ENCODE measurements at regions not wholly inside any gene's neighbourhood (a gene's known extent, or its start where the extent isn't known, plus 50 kb on each side); places are given as distances from the start of the nearest gene placed in this dataset.

DNA sequence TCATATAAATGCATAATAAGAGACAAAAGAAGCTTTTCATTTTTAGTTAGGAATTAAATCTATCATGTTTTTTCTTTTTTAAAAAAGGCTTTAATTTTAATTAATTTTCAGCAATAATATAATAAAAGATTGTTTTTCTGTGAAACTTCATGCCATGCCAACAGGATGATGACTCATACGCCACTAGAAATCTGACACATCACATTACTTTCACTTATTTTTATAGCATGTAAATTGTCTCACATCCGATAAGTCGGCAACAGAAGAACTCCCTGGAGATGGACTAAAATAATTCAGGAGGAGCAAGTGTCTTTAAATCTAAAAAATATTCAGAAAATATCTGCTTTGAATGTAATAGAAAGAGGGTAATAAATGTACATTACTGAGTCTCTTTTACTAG is 1024.2 kb upstream of the ACVR2A start:
- Histone ChIP-seq H3K36me3 (ENCODE audit: control insufficient read depth, insufficient read depth, low read length) (no peaks in the 10 kb centered on the region), H3K4me3 (ENCODE audit: low read length) (no peak overlapping the region), H3K9ac (ENCODE audit: low read length) (no peak overlapping the region), H3K27me3 (ENCODE audit: control insufficient read depth, insufficient read depth, low read length) (no peaks in the 10 kb centered on the region), H3K4me1 (ENCODE audit: control insufficient read depth, insufficient read depth, low read length) (no peaks in the 10 kb centered on the region), H3K27ac (ENCODE audit: low read depth, low read length) (no peak overlapping the region)

DNA sequence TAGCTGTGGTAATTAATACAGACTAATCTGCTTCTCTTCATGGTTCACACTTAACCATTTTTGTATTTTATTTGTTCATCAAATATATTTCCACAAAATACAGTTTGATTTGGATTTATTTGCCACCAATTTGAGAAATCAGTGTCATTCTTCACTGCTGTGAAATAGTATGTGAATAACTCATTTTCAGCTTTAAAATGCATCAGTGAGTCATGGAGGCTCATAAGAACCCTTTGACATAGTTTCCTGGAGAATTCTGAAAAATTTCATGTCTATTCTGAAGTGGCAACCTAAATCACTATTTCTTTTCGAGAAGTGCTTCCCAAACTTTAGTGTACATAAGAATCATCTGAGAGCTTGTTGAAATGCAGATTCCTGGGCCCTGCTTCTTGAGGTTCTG is 1026.7 kb upstream of the ACVR2A start:
- H3K36me3 ChIP-seq (ENCODE audit: control insufficient read depth, insufficient read depth, low read length), result no peaks in the 10 kb centered on the region
- H3K27me3 ChIP-seq (ENCODE audit: control insufficient read depth, insufficient read depth, low read length), result no peaks in the 10 kb centered on the region
- no peak overlapping the region for H3K9ac ChIP-seq (ENCODE audit: low read length)
- no peak overlapping the region for H3K27ac ChIP-seq (ENCODE audit: low read depth, low read length)
- H3K4me3 ChIP-seq (ENCODE audit: low read length), result no peak overlapping the region
- no peaks in the 10 kb centered on the region for H3K4me1 ChIP-seq (ENCODE audit: control insufficient read depth, insufficient read depth, low read length)

- H3K36me3 ChIP-seq (ENCODE audit: control insufficient read depth, insufficient read depth, low read length), result no peaks in the 10 kb centered on the region
- no peak overlapping the region for H3K9ac ChIP-seq (ENCODE audit: low read length)
- H3K27me3 ChIP-seq (ENCODE audit: control insufficient read depth, insufficient read depth, low read length), result no peaks in the 10 kb centered on the region
- no peak overlapping the region for H3K4me3 ChIP-seq (ENCODE audit: low read length)
- H3K4me1 ChIP-seq (ENCODE audit: control insufficient read depth, insufficient read depth, low read length), result no peaks in the 10 kb centered on the region
- no peak overlapping the region for H3K27ac ChIP-seq (ENCODE audit: low read depth, low read length)
Observed at GRCh38 chr2:146817613-146818012, 1027.2 kb upstream of the ACVR2A start.

DNA sequence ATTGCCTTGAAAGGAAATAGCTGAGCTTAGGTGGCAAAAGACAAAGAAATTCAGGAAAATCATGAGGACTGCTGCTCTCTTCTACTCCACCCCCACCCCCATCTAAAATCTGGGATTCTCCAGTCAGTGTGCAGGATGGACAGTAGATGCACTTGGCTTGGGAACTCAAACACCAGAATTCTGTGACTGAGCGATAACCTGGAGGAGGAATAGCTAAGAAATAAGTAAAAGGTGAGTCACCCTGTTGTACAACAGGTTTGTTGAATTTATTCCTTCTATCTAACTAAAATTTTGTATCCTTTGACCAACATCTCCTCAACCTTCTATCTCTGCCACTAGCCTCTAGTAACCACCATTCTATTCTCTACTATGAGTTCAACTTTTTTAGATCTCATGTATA is 1029.9 kb upstream of the ACVR2A start:
- Histone ChIP-seq H3K4me1 (ENCODE audit: control insufficient read depth, insufficient read depth, low read length) (no peaks in the 10 kb centered on the region), H3K9ac (ENCODE audit: low read length) (no peak overlapping the region), H3K27ac (ENCODE audit: low read depth, low read length) (no peak overlapping the region), H3K36me3 (ENCODE audit: control insufficient read depth, insufficient read depth, low read length) (no peaks in the 10 kb centered on the region), H3K4me3 (ENCODE audit: low read length) (no peak overlapping the region), H3K27me3 (ENCODE audit: control insufficient read depth, insufficient read depth, low read length) (no peaks in the 10 kb centered on the region)

DNA sequence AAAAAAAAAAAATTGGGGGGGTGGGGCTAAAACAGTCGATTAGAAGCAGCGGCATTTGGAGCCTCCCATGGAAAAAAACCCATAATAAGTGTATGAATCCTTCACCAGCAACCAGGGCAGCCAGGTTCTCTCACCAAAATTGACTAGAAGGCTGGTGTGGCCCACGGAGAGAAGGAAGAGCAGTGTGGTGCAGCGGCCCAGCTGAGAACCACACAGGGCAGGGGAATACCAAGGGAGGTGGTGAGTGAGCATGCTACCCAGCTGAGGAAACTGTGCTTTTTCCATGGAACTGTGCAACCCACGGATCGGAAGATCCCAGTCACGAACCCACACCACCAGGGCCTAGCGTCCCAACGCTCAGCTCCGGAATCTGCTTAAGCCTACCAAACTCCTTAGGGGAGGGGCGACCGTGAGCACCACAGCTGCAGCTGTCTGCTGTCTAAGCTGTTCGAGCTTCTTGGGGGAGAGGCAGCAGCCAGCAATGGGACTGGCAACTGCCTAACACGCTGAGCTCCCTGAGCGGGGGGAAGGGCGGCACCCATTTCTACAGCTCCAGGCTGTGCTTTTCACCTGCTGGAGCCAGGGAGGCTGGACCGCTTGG is 1037.2 kb upstream of the ACVR2A start:
- Histone ChIP-seq H3K27me3 (ENCODE audit: control insufficient read depth, insufficient read depth, low read length) (no peaks in the 10 kb centered on the region), H3K4me3 (ENCODE audit: low read length) (no peak overlapping the region)

DNA sequence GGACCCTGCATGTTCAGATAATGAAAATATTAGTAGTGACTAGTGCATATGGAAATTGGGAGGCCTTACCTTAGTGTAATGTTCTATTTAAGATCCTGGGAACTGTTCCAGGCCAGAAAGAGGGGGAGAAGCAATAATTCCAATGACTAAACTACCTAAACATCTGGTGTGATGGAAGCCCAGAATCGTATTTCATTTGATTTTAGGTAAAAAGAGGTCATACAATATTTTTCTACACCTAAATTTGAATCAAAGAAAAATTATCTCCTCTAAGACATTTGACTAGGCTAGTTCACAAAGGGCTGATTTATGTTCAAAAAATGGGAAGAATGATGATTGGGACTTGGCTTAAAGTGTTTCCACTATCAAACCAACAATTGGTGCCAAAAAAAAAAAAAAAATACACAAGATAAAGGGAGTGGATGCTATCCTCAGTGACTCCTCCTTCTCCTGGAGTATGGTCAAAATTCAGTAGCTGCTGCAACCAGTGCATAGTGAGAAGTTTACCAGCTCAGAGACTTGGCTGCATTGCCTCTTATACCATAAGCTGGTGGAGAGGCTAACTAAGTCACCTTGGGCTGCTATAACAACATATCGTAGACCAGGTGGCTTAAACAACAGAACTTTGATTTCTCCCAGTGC is 1038.3 kb upstream of the ACVR2A start:
- Histone ChIP-seq H3K36me3 (ENCODE audit: control insufficient read depth, insufficient read depth, low read length) (no peaks in the 10 kb centered on the region), H3K4me3 (ENCODE audit: low read length) (no peak overlapping the region), H3K9ac (ENCODE audit: low read length) (no peak overlapping the region), H3K4me1 (ENCODE audit: control insufficient read depth, insufficient read depth, low read length) (no peaks in the 10 kb centered on the region), H3K27me3 (ENCODE audit: control insufficient read depth, insufficient read depth, low read length) (no peaks in the 10 kb centered on the region), H3K27ac (ENCODE audit: low read depth, low read length) (no peak overlapping the region)

More for the DNA sequence above, 1037.2 kb upstream of the ACVR2A start:
- H3K36me3 ChIP-seq (ENCODE audit: control insufficient read depth, insufficient read depth, low read length), result no peaks in the 10 kb centered on the region
- H3K9ac ChIP-seq (ENCODE audit: low read length), result no peak overlapping the region
- no peak overlapping the region for H3K27ac ChIP-seq (ENCODE audit: low read depth, low read length)
- no peaks in the 10 kb centered on the region for H3K4me1 ChIP-seq (ENCODE audit: control insufficient read depth, insufficient read depth, low read length)

- Histone ChIP-seq H3K27me3 (ENCODE audit: control insufficient read depth, insufficient read depth, low read length) (no peaks in the 10 kb centered on the region), H3K9ac (ENCODE audit: low read length) (no peak overlapping the region), H3K27ac (ENCODE audit: low read depth, low read length) (no peak overlapping the region), H3K36me3 (ENCODE audit: control insufficient read depth, insufficient read depth, low read length) (no peaks in the 10 kb centered on the region), H3K4me3 (ENCODE audit: low read length) (no peak overlapping the region), H3K4me1 (ENCODE audit: control insufficient read depth, insufficient read depth, low read length) (no peaks in the 10 kb centered on the region)
Observed at GRCh38 chr2:146804288-146804687, 1040.5 kb upstream of the ACVR2A start.

DNA sequence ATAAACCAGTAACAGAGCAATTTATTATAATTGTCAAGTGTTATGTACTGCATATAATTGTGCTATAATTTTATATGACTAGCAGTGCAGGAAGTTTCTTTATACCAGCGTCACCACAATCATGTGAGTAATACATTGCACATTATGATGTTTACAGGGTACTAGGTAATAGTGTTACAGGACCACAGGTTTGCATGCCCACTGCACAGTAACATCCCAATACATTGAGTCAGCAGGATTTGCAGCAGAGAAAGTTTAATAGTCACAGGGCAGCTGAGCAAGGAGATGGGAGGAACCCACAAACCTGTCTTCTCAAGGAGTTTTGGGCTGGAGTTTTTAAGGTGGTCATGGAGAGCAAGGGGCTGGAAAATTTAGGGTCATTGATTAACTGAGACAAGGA is 1042.9 kb upstream of the ACVR2A start:
- no peak overlapping the region for H3K27ac ChIP-seq (ENCODE audit: low read depth, low read length)
- H3K4me3 ChIP-seq (ENCODE audit: low read length), result no peak overlapping the region
- H3K4me1 ChIP-seq (ENCODE audit: control insufficient read depth, insufficient read depth, low read length), result no peaks in the 10 kb centered on the region
- H3K9ac ChIP-seq (ENCODE audit: low read length), result no peak overlapping the region
- H3K27me3 ChIP-seq (ENCODE audit: control insufficient read depth, insufficient read depth, low read length), result no peaks in the 10 kb centered on the region
- H3K36me3 ChIP-seq (ENCODE audit: control insufficient read depth, insufficient read depth, low read length), result no peaks in the 10 kb centered on the region

GRCh38 chr2:146786396-146786795 is 1058.4 kb upstream of the ACVR2A start:
- Histone ChIP-seq H3K27me3 (ENCODE audit: control insufficient read depth, insufficient read depth, low read length) (no peaks in the 10 kb centered on the region), H3K4me3 (ENCODE audit: low read length) (no peak overlapping the region), H3K27ac (ENCODE audit: low read depth, low read length) (no peak overlapping the region), H3K36me3 (ENCODE audit: control insufficient read depth, insufficient read depth, low read length) (no peaks in the 10 kb centered on the region), H3K4me1 (ENCODE audit: control insufficient read depth, insufficient read depth, low read length) (peaks cover 2% of the 10 kb centered on the region), H3K9ac (ENCODE audit: low read length) (no peak overlapping the region)

DNA sequence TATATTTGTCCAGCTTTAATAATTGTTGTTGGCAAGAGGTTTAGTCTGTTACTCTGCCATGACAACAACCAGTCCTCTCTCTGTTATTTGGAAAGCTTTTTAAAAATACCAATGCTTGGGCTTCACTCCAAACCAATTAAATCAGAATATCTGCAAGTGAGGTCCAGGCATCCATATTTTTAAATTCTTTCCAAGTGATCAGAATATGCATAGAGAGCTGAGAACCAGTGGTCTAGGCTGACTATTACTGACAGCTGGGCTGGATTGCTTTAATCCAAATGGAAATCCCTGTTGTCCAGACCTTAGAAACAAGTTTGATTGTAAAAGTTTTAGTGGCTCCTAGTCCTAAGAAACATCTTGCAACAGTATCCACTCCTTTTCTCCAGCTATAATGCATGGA is 1059.7 kb upstream of the ACVR2A start:
- H3K9ac ChIP-seq (ENCODE audit: low read length), result no peak overlapping the region
- H3K27ac ChIP-seq (ENCODE audit: low read depth, low read length), result no peak overlapping the region

GRCh38 chr2:146784602-146785001 is 1060.2 kb upstream of the ACVR2A start:
- no peak overlapping the region for H3K9ac ChIP-seq (ENCODE audit: low read length)
- peaks cover 2% of the 10 kb centered on the region for H3K4me1 ChIP-seq (ENCODE audit: control insufficient read depth, insufficient read depth, low read length)
- no peak overlapping the region for H3K4me3 ChIP-seq (ENCODE audit: low read length)
- H3K36me3 ChIP-seq (ENCODE audit: control insufficient read depth, insufficient read depth, low read length), result no peaks in the 10 kb centered on the region
- H3K27ac ChIP-seq (ENCODE audit: low read depth, low read length), result peak overlapping the region; percentile 17
- H3K27me3 ChIP-seq (ENCODE audit: control insufficient read depth, insufficient read depth, low read length), result no peaks in the 10 kb centered on the region

More for the DNA sequence above, 1059.7 kb upstream of the ACVR2A start:
- no peak overlapping the region for H3K4me3 ChIP-seq (ENCODE audit: low read length)
- peaks cover 2% of the 10 kb centered on the region for H3K4me1 ChIP-seq (ENCODE audit: control insufficient read depth, insufficient read depth, low read length)
- H3K27me3 ChIP-seq (ENCODE audit: control insufficient read depth, insufficient read depth, low read length), result no peaks in the 10 kb centered on the region
- H3K36me3 ChIP-seq (ENCODE audit: control insufficient read depth, insufficient read depth, low read length), result no peaks in the 10 kb centered on the region

DNA sequence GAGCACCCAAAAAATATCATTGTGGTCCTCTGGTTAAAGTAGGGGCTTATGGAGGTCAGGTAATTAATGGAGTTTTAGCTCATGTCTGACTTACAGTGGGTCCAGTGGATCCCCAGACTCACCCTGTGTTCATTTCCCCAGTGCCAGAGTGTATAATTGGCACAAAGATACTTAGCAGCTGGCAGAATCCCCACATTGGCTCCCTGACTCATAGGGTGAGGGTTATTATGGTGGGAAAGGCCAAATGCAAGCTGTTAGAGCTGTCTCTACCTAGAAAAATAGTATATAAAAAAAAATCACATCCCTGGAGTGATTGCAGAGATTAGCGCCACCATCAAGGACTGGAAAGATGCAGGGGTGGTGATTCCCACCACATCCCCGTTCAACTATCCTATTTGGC is 1067.6 kb upstream of the ACVR2A start:
- H3K27ac ChIP-seq (ENCODE audit: low read depth, low read length), result no peak overlapping the region
- H3K4me1 ChIP-seq (ENCODE audit: control insufficient read depth, insufficient read depth, low read length), result no peaks in the 10 kb centered on the region
- no peak overlapping the region for H3K4me3 ChIP-seq (ENCODE audit: low read length)
- H3K27me3 ChIP-seq (ENCODE audit: control insufficient read depth, insufficient read depth, low read length), result no peaks in the 10 kb centered on the region
- no peaks in the 10 kb centered on the region for H3K36me3 ChIP-seq (ENCODE audit: control insufficient read depth, insufficient read depth, low read length)
- H3K9ac ChIP-seq (ENCODE audit: low read length), result no peak overlapping the region

DNA sequence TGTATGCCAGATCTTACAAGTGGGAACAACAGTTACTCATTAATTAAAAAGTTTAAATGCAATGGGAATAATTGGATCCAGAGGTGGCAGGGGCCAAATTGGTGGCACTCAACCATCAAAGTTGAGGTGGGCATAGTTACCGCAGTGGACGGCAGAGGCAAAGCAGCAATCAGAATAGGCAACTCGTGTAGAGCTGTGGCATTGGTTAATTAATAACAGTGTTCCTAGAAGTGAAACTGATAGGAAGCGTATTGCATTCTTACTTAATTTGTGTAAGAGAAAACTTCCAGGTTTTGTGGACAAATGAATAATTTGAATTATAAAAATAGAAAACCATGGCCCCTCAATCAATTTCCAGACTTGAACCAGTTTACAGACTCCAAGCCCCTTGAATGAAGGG is 1068.2 kb upstream of the ACVR2A start:
- H3K27me3 ChIP-seq (ENCODE audit: control insufficient read depth, insufficient read depth, low read length), result no peaks in the 10 kb centered on the region
- H3K9ac ChIP-seq (ENCODE audit: low read length), result no peak overlapping the region
- H3K4me3 ChIP-seq (ENCODE audit: low read length), result no peak overlapping the region
- H3K27ac ChIP-seq (ENCODE audit: low read depth, low read length), result no peak overlapping the region
- H3K36me3 ChIP-seq (ENCODE audit: control insufficient read depth, insufficient read depth, low read length), result no peaks in the 10 kb centered on the region
- H3K4me1 ChIP-seq (ENCODE audit: control insufficient read depth, insufficient read depth, low read length), result no peaks in the 10 kb centered on the region

All from rectal smooth muscle tissue (tissue), 1 donor.